ENCODE measurements at regions not wholly inside any gene's neighbourhood (a gene's known extent, or its start where the extent isn't known, plus 50 kb on each side); places are given as distances from the start of the nearest gene placed in this dataset.
"Not testable (repeated sequence)": the region's sequence is repeated elsewhere in the genome, so short reads cannot be mapped to it uniquely, and the experiment has no call there.

DNA sequence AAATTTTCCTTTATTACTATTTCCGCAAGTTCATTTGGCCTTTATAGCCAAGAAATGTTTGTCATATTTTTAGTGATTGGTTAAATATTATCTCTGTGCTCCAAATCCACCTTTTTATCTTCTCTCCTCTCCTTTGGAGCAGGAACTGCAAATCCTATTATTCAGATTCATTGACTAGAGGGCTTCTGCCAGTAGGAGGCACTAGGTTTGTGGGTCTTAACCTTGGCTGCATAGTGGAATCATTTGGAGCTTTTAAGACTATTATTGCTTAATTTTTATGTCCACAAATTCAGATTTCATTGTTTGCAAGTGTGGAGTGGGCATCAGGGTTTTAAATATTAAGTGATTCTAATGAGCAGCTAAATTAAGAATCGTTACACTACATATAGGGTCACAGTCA is 75.3 kb upstream of the SYT10 start:
- TF ChIP-seq, protein P1, sequence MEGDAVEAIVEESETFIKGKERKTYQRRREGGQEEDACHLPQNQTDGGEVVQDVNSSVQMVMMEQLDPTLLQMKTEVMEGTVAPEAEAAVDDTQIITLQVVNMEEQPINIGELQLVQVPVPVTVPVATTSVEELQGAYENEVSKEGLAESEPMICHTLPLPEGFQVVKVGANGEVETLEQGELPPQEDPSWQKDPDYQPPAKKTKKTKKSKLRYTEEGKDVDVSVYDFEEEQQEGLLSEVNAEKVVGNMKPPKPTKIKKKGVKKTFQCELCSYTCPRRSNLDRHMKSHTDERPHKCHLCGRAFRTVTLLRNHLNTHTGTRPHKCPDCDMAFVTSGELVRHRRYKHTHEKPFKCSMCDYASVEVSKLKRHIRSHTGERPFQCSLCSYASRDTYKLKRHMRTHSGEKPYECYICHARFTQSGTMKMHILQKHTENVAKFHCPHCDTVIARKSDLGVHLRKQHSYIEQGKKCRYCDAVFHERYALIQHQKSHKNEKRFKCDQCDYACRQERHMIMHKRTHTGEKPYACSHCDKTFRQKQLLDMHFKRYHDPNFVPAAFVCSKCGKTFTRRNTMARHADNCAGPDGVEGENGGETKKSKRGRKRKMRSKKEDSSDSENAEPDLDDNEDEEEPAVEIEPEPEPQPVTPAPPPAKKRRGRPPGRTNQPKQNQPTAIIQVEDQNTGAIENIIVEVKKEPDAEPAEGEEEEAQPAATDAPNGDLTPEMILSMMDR (IDR thresholded peaks at IDR 0.05) = peak; percentile 8
- H3K9me3 Mint-ChIP-seq = no peaks in the 10 kb centered on the region
- no peaks in the 10 kb centered on the region for H3K27me3 Mint-ChIP-seq (ENCODE audit: low read depth, poor library complexity)
- no peak overlapping the region for H3K4me3 Mint-ChIP-seq
- no peak overlapping the region for H3K27ac Mint-ChIP-seq
- H3K36me3 Mint-ChIP-seq (ENCODE audit: low read depth) = no peaks in the 10 kb centered on the region
- no peak for DNase-seq
- H3K4me1 Mint-ChIP-seq = no peaks in the 10 kb centered on the region

- no peak for DNase-seq
- no peaks in the 10 kb centered on the region for H3K36me3 Mint-ChIP-seq (ENCODE audit: low read depth)
- H3K27me3 Mint-ChIP-seq (ENCODE audit: low read depth, poor library complexity) = no peaks in the 10 kb centered on the region
- H3K4me3 Mint-ChIP-seq = no peak overlapping the region
- TF ChIP-seq, protein P1 (IDR thresholded peaks at IDR 0.05) = no peak
- peaks cover 7% of the 10 kb centered on the region for H3K4me1 Mint-ChIP-seq
- H3K27ac Mint-ChIP-seq = no peak overlapping the region
- H3K9me3 Mint-ChIP-seq = peaks cover 31% of the 10 kb centered on the region
Measured at GRCh38 chr12:33519566-33519965, 79.9 kb upstream of the SYT10 start.

GRCh38 chr12:33520505-33521302 is 81.1 kb upstream of the SYT10 start:
- not testable (repeated sequence) for H3K36me3 Mint-ChIP-seq (ENCODE audit: low read depth); H3K27me3 Mint-ChIP-seq (ENCODE audit: low read depth, poor library complexity); H3K4me1 Mint-ChIP-seq
- Mint-ChIP-seq H3K9me3 (peaks cover 42% of the 10 kb centered on the region), H3K27ac (peak overlapping the region; percentile 47), H3K4me3 (peak overlapping the region; percentile 13)
- peak; percentile 48 for DNase-seq

DNA sequence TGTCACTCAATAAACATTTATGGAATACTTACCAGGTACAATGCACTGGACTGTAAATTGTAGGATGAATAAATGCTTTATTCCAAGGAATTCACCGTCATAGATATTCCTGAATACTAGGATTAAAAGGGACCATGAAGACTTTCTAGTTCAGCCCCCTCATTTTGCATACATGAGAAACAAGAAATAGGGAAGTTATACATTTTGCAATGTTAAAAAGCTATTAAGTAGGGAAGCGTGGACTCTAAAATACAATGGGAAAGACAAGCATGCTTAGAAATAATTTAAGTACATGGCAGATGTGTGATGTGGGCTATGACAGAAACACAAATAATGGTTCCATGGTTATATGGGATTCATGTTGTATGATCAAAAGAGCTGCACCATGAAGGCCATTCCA is 89.4 kb upstream of the SYT10 start:
- Mint-ChIP-seq H3K27me3 (ENCODE audit: low read depth, poor library complexity) (peaks cover 5% of the 10 kb centered on the region), H3K9me3 (peaks cover 20% of the 10 kb centered on the region), H3K4me3 (no peak overlapping the region), H3K4me1 (no peaks in the 10 kb centered on the region), H3K36me3 (ENCODE audit: low read depth) (no peaks in the 10 kb centered on the region), H3K27ac (no peak overlapping the region)
- no peak for DNase-seq
- TF ChIP-seq, protein P1 (IDR thresholded peaks at IDR 0.05) = no peak

DNA sequence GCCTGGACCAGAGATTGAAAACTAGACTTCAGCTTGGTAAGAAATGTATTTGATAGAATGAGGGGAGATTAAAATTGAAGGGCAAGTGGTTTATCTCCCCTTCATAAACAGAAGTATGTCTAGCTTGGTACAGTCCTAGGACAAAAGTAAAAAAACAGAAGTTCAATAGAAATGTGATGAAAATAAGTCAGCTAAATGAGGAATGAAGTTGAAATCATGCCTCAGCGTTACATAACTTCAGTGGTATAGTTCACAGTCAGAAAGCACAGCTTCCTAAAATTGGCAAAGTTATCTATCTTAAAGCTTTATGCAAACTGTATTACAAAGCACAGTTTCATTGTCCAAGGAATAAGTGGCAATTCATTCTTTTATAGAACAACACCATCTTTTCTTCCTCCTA is 90.2 kb upstream of the SYT10 start:
- H3K4me3 Mint-ChIP-seq = no peak overlapping the region

GRCh38 chr12:33531261-33531660 is 91.6 kb upstream of the SYT10 start:
- peaks cover 5% of the 10 kb centered on the region for H3K27me3 Mint-ChIP-seq (ENCODE audit: low read depth, poor library complexity)
- H3K36me3 Mint-ChIP-seq (ENCODE audit: low read depth) = no peaks in the 10 kb centered on the region
- H3K9me3 Mint-ChIP-seq = no peaks in the 10 kb centered on the region
- TF ChIP-seq, protein P1 (IDR thresholded peaks at IDR 0.05) = no peak
- no peak overlapping the region for H3K27ac Mint-ChIP-seq
- H3K4me1 Mint-ChIP-seq = no peaks in the 10 kb centered on the region
- H3K4me3 Mint-ChIP-seq = no peak overlapping the region
- DNase-seq = no peak

More for the DNA sequence above, 90.2 kb upstream of the SYT10 start:
- Mint-ChIP-seq H3K27ac (no peak overlapping the region), H3K27me3 (ENCODE audit: low read depth, poor library complexity) (peaks cover 5% of the 10 kb centered on the region), H3K4me1 (no peaks in the 10 kb centered on the region), H3K9me3 (peaks cover 12% of the 10 kb centered on the region), H3K36me3 (ENCODE audit: low read depth) (no peaks in the 10 kb centered on the region)
- TF ChIP-seq, protein P1 (IDR thresholded peaks at IDR 0.05) = no peak
- DNase-seq = no peak
